Heart left ventricle (tissue), 16 donors: ENCODE measurements at regions not wholly inside any gene's neighbourhood (a gene's known extent, or its start where the extent isn't known, plus 50 kb on each side); places are given as distances from the start of the nearest gene placed in this dataset.

Experiments used
- ATAC-seq, 4 donors: fragments of 200-7000 bp; cut with Tn5 transposase; one replicate each; pipeline ENCODE4 v1.9.1; 2020 to 2022; ENCODE audit warnings: moderate library complexity in 4 of 4, mild to moderate bottlenecking in 3 of 4, moderate number of reproducible peaks in 1 of 4
- DNase-seq, 5 donors: peaks; one replicate each; pipeline ENCODE4 v3.0.0-alpha.2; 2020
- H3K27ac ChIP-seq, 12 donors: fragments of 200-600 bp; sonication (generic) in 4 of 12; one replicate each; pipeline versions ENCODE4 v1.5.0 to v1.8.0; 2016 to 2022; ENCODE audit warnings: mild to moderate bottlenecking in 2 of 12
- H3K27me3 ChIP-seq, 9 donors: fragments of 200-600 bp; sonication (generic) in 2 of 9; one replicate each; pipeline versions ENCODE4 v1.5.1 to v1.8.0; 2016 to 2022; ENCODE audit warnings: mild to moderate bottlenecking in 3 of 9
- H3K36me3 ChIP-seq, 9 donors: fragments of 200-600 bp; sonication (generic) in 2 of 9; one replicate each; pipeline versions ENCODE4 v1.5.0 to v1.8.0; 2018 to 2022; ENCODE audit warnings: mild to moderate bottlenecking in 2 of 9
- H3K4me1 ChIP-seq, 12 donors: fragments of 200-600 bp; sonication (generic) in 4 of 12; one replicate each; pipeline versions ENCODE4 v1.5.0 to v1.8.0; 2016 to 2022; ENCODE audit warnings: mild to moderate bottlenecking in 3 of 12
- H3K4me3 ChIP-seq, 12 donors: fragments of 200-600 bp; sonication (generic) in 4 of 12; one replicate each; pipeline versions ENCODE4 v1.5.0 to v1.8.0; 2017 to 2022; ENCODE audit warnings: mild to moderate bottlenecking in 9 of 12, moderate library complexity in 4 of 12
- H3K9me3 ChIP-seq, 12 donors: fragments of 200-600 bp; sonication (generic) in 4 of 12; one replicate each; pipeline versions ENCODE4 v1.5.0 to v1.8.0; 2016 to 2022; ENCODE audit warnings: mild to moderate bottlenecking in 1 of 12
- CTCF ChIP-seq, 12 donors: fragments of 200-600 bp; sonication (generic) in 4 of 12; IDR thresholded peaks; one replicate each; pipeline versions ENCODE4 v1.5.0 to v1.8.0; 2018 to 2022; ENCODE audit warnings: antibody characterized with exemption in 12 of 12, mild to moderate bottlenecking in 5 of 12
- POLR2A ChIP-seq, 2 donors: fragments of 450-650 bp; IDR thresholded peaks; one replicate each; pipeline ENCODE4 v1.6.1; 2017; ENCODE audit warnings: antibody characterized with exemption in 2 of 2, mild to moderate bottlenecking in 2 of 2, moderate library complexity in 2 of 2
- WGBS, 4 donors: extraction: QIAGEN DNeasy Blood & Tissue Kit in 2 of 4; methylation state at CpG; one replicate each; pipeline versions ENCODE4 v1.1.5 to v1.1.7; 2013 to 2018; 5-methylcytosine and 5-hydroxymethylcytosine counted together
- intact Hi-C, 10 donors: fragments of 100-400 bp; cut with DNase I; formaldehyde crosslinking; loops; one replicate each; pipeline versions ENCODE4 v1.11.1 to v1.14.2; 2022
- donor health status: ischemic (EF 13 %, LVEDD 7.1; RV severe dilation, severe dysfunction).
- donor health status: healthy with polysubstance abuse.
- donor health status: DM: no; HTN: yes; CAD: no.
- donor health status: DM: no; HTN: no; CAD: no.
- donor health status: ischemic (EF 25% LVEDD 6.9; RV normal size, moderate dysfunction).
- donor health status: ischemic (EF 25% LVEDD 5.7; RV mildly dilated, moderate dysfunction).
- donor health status: healthy.
- donor health status: DM: yes; HTN: yes; CAD: no.
- donor health status: ischemic (EF 35%, LVEDD 5.7; RV mildly dilated, moderate dysfunction).
- donor health status: nonischemic (EF 11% LVEDD 7.7; RV severe dilation, severe dysfunction).
- donor health status: DM: yes; HTN: yes; CAD: no.
- donor health status: PGD.
- donor health status: ischemic (EF 29% LVEDD 5.4; RV normal size, mild dysfunction).
- donor health status: nonischemic (EF 23%, LVEDD 6.1; RV moderate dilation, normal function).

- ATAC-seq (no peak), DNase-seq (no peak)
- H3K4me3 ChIP-seq = no peak overlapping the region
- TF ChIP-seq POLR2A (IDR thresholded peaks at IDR 0.05) = no peak
- H3K27ac ChIP-seq = no peak overlapping the region
- intact Hi-C loops = no loop called here
- WGBS, 4 donors = 67 to 78% (median 76%) methylated on average over 3 of the region's 3 CpGs
- H3K36me3 ChIP-seq = no peaks in the 10 kb centered on the region
- no peaks in the 10 kb centered on the region for H3K4me1 ChIP-seq
- peaks cover 0 to 8% (median 0%) of the 10 kb centered on the region in 12 donors for H3K9me3 ChIP-seq
- H3K27me3 ChIP-seq = no peaks in the 10 kb centered on the region
Observed at GRCh38 chr2:147569426-147569825, 275.4 kb upstream of the ACVR2A start.

- no peaks in the 10 kb centered on the region for H3K27me3 ChIP-seq
- H3K4me3 ChIP-seq = no peak overlapping the region
- intact Hi-C loops = no loop called here
- H3K4me1 ChIP-seq = no peaks in the 10 kb centered on the region
- TF ChIP-seq CTCF (IDR thresholded peaks at IDR 0.05) = no peak
- no peak for TF ChIP-seq POLR2A (IDR thresholded peaks at IDR 0.05)
- no peaks in the 10 kb centered on the region for H3K36me3 ChIP-seq
- H3K9me3 ChIP-seq = peaks cover 0 to 8% (median 0%) of the 10 kb centered on the region in 12 donors
- WGBS, 4 donors = 90 to 94% (median 93%) methylated on average over 3 of the region's 3 CpGs
- DNase-seq (no peak), ATAC-seq (no peak)
- H3K27ac ChIP-seq = no peak overlapping the region
Observed at GRCh38 chr2:147568109-147568508, 276.7 kb upstream of the ACVR2A start.

- WGBS, 4 donors = 74 to 86% (median 80%) methylated on average over 2 of the region's 2 CpGs
- H3K36me3 ChIP-seq = no peaks in the 10 kb centered on the region
- no peak overlapping the region for H3K27ac ChIP-seq
- TF ChIP-seq CTCF (IDR thresholded peaks at IDR 0.05) = no peak
- no peak for TF ChIP-seq POLR2A (IDR thresholded peaks at IDR 0.05)
- intact Hi-C loops = no loop called here
- peaks cover 0 to 8% (median 0%) of the 10 kb centered on the region in 12 donors for H3K9me3 ChIP-seq
- no peak overlapping the region for H3K4me3 ChIP-seq
- H3K4me1 ChIP-seq = no peaks in the 10 kb centered on the region
- no peaks in the 10 kb centered on the region for H3K27me3 ChIP-seq
- ATAC-seq (no peak), DNase-seq (no peak)
Observed at GRCh38 chr2:147567136-147567535, 277.7 kb upstream of the ACVR2A start.

GRCh38 chr2:147560810-147561535 lies 283.9 kb upstream of the ACVR2A start:
- no peaks in the 10 kb centered on the region for H3K36me3 ChIP-seq
- H3K27ac ChIP-seq = peak overlapping the region in 1 of 12 donors; percentile 67
- no peaks in the 10 kb centered on the region for H3K27me3 ChIP-seq
- 68 to 73% (median 71%) methylated on average over 5 of the region's 5 CpGs for WGBS, 4 donors
- ATAC-seq = no peak
- H3K4me3 ChIP-seq = no peak overlapping the region
- TF ChIP-seq POLR2A (IDR thresholded peaks at IDR 0.05) = no peak
- TF ChIP-seq CTCF (IDR thresholded peaks at IDR 0.05) = no peak
- peaks cover 0 to 15% (median 0%) of the 10 kb centered on the region in 12 donors for H3K4me1 ChIP-seq
- DNase-seq = no peak
- intact Hi-C loops = no loop called here
- no peaks in the 10 kb centered on the region for H3K9me3 ChIP-seq
